ENCODE measurements at regions not wholly inside any gene's neighbourhood (a gene's known extent, or its start where the extent isn't known, plus 50 kb on each side); places are given as distances from the start of the nearest gene placed in this dataset.

DNA sequence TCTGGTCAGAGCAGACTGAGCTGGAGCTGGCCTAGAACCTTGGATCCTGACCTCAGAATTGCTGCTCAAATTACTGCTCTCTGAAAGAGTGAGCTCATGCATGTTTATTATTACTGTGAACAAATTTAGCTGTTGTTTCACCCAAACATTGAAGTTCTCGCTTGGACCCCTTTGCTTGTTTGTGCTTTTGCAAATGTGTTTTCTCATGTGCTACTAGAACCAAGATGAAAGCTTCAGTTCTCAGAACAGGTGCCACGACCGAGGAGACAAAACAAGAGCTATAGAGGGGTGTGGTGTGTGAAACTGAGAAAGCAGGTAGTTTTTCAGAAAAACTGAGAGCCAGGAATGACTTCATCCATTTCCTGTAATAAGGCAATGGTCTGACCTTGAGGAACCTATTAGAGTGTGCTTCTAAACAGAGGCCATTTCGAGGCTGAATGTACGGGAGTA is 50.0 kb upstream of the ESR1 start:
- peak overlapping the region; percentile 79 for H3K27ac Mint-ChIP-seq
- peak overlapping the region; percentile 5 for H3K4me3 Mint-ChIP-seq
- H3K4me1 Mint-ChIP-seq, result peaks cover 13% of the 10 kb centered on the region
- H3K9me3 Mint-ChIP-seq, result no peaks in the 10 kb centered on the region
- no peaks in the 10 kb centered on the region for H3K36me3 Mint-ChIP-seq
- ATAC-seq (ENCODE audit: low read depth) (peak; percentile 79), DNase-seq (ENCODE audit: low spot score in 2 of 2) (no peak)
- H3K27me3 Mint-ChIP-seq, result no peaks in the 10 kb centered on the region

Data from memory B cell (primary cell).